ENCODE measurements at regions not wholly inside any gene's neighbourhood (a gene's known extent, or its start where the extent isn't known, plus 50 kb on each side); places are given as distances from the start of the nearest gene placed in this dataset.

DNA sequence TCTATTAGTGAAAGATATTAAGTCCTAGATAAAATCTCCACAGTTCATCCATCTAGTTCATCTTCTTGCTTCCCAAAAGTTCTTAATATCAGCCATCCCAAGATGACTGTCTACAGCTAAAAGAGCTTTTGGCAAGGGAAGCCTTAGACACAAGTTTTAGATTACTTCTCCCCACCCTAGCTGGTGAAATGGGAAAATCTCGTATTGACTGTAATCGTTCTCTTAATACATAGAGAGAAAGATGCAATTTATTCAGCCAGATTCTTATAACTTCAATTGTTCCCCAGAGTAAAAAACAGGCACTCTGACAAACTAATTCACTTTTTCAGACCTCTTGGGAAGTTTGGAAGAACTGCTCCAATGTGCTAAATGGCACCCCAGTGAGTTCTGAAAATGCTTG lies 1439.6 kb upstream of the C9orf72 start:
- no peaks in the 10 kb centered on the region for H4K20me1 ChIP-seq (ENCODE audit: control insufficient read depth, insufficient read depth, low read depth, low read length)
- H3K4me3 ChIP-seq (ENCODE audit: low read length) = no peak overlapping the region
- H3K4me1 ChIP-seq (ENCODE audit: control insufficient read depth, low read length) = no peaks in the 10 kb centered on the region
- TF ChIP-seq, protein P1, sequence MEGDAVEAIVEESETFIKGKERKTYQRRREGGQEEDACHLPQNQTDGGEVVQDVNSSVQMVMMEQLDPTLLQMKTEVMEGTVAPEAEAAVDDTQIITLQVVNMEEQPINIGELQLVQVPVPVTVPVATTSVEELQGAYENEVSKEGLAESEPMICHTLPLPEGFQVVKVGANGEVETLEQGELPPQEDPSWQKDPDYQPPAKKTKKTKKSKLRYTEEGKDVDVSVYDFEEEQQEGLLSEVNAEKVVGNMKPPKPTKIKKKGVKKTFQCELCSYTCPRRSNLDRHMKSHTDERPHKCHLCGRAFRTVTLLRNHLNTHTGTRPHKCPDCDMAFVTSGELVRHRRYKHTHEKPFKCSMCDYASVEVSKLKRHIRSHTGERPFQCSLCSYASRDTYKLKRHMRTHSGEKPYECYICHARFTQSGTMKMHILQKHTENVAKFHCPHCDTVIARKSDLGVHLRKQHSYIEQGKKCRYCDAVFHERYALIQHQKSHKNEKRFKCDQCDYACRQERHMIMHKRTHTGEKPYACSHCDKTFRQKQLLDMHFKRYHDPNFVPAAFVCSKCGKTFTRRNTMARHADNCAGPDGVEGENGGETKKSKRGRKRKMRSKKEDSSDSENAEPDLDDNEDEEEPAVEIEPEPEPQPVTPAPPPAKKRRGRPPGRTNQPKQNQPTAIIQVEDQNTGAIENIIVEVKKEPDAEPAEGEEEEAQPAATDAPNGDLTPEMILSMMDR (IDR thresholded peaks at IDR 0.05; ENCODE audit: low read depth, low read length, poor library complexity, severe bottlenecking) = no peak
- TF ChIP-seq EZH2phosphoT487 (IDR thresholded peaks at IDR 0.05; ENCODE audit: borderline replicate concordance, low read length) = no peak
- H3K9me3 ChIP-seq (ENCODE audit: control insufficient read depth, insufficient read depth, low read length) = no peaks in the 10 kb centered on the region
- H3F3A ChIP-seq (ENCODE audit: control insufficient read depth, insufficient read depth) = no peaks in the 10 kb centered on the region
- H3K4me2 ChIP-seq (ENCODE audit: low read length) = no peak overlapping the region
- no peaks in the 10 kb centered on the region for H3K27me3 ChIP-seq (ENCODE audit: control insufficient read depth, low read length)
- H3K79me2 ChIP-seq (ENCODE audit: control insufficient read depth, low read length) = no peaks in the 10 kb centered on the region
- H3K36me3 ChIP-seq (ENCODE audit: control insufficient read depth, low read length) = no peaks in the 10 kb centered on the region
- H3K27ac ChIP-seq (ENCODE audit: low read depth, low read length) = no peak overlapping the region
- no peaks in the 10 kb centered on the region for H3K9me2 ChIP-seq (replicated peaks; ENCODE audit: control insufficient read depth, low read length)

DNA sequence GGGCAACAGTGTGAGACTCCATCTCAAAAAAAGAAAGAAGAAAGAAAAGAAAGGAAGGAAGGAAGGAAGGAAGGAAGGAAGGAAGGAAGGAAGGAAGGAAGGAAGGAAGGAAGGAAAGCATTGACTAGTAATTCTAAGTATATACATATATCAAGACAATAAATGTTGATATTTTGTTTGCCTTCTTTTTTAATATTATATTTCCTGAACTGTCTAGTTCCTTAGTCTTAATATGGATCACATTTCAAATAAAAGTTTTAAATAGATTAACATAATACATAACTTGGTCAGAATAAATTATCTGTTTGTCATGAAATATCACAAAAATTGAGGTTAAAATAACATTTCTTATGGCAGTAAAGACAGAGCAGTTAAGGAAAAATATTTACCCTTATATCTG lies 1448.4 kb upstream of the C9orf72 start:
- H3K4me2 ChIP-seq (ENCODE audit: low read length) = no peak overlapping the region
- no peaks in the 10 kb centered on the region for H3K9me2 ChIP-seq (replicated peaks; ENCODE audit: control insufficient read depth, low read length)
- no peaks in the 10 kb centered on the region for H3K27me3 ChIP-seq (ENCODE audit: control insufficient read depth, low read length)
- no peaks in the 10 kb centered on the region for H3K36me3 ChIP-seq (ENCODE audit: control insufficient read depth, low read length)
- no peak overlapping the region for H3K4me3 ChIP-seq (ENCODE audit: low read length)
- no peaks in the 10 kb centered on the region for H3F3A ChIP-seq (ENCODE audit: control insufficient read depth, insufficient read depth)
- H4K20me1 ChIP-seq (ENCODE audit: control insufficient read depth, insufficient read depth, low read depth, low read length) = no peaks in the 10 kb centered on the region
- H3K4me1 ChIP-seq (ENCODE audit: control insufficient read depth, low read length) = no peaks in the 10 kb centered on the region
- no peaks in the 10 kb centered on the region for H3K9me3 ChIP-seq (ENCODE audit: control insufficient read depth, insufficient read depth, low read length)
- H3K79me2 ChIP-seq (ENCODE audit: control insufficient read depth, low read length) = no peaks in the 10 kb centered on the region
- no peak overlapping the region for H3K27ac ChIP-seq (ENCODE audit: low read depth, low read length)
- no peak for TF ChIP-seq EZH2phosphoT487 (IDR thresholded peaks at IDR 0.05; ENCODE audit: borderline replicate concordance, low read length)
- TF ChIP-seq, protein P1 (IDR thresholded peaks at IDR 0.05; ENCODE audit: low read depth, low read length, poor library complexity, severe bottlenecking) = no peak

DNA sequence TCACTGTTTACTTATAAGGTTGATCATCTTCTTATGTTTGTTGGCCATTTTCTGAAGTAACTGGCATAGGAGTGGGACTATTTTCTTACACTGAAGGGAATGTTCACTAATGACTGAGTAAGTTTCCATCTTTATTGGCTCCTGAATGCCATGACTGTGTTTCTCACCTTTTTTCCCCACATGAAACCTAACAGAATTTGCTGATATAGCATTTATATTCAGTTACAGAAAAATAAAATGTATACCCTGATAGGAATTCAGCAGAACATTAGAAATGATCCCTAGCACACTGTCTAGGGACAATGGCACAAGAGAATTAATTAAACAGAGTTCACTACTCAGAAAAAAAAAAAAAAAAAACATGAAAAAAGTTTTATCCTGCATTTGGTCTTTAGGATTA lies 1465.1 kb upstream of the C9orf72 start:
- Histone ChIP-seq H3K4me1 (ENCODE audit: control insufficient read depth, low read length) (no peaks in the 10 kb centered on the region), H3K36me3 (ENCODE audit: control insufficient read depth, low read length) (no peaks in the 10 kb centered on the region), H3K27me3 (ENCODE audit: control insufficient read depth, low read length) (no peaks in the 10 kb centered on the region), H3K9me2 (replicated peaks; ENCODE audit: control insufficient read depth, low read length) (no peaks in the 10 kb centered on the region), H3K4me2 (ENCODE audit: low read length) (no peak overlapping the region), H3F3A (ENCODE audit: control insufficient read depth, insufficient read depth) (no peaks in the 10 kb centered on the region), H3K4me3 (ENCODE audit: low read length) (no peak overlapping the region), H3K79me2 (ENCODE audit: control insufficient read depth, low read length) (no peaks in the 10 kb centered on the region), H3K9me3 (ENCODE audit: control insufficient read depth, insufficient read depth, low read length) (no peaks in the 10 kb centered on the region), H4K20me1 (ENCODE audit: control insufficient read depth, insufficient read depth, low read depth, low read length) (no peaks in the 10 kb centered on the region), H3K27ac (ENCODE audit: low read depth, low read length) (no peak overlapping the region)
- TF ChIP-seq, protein P1 (IDR thresholded peaks at IDR 0.05; ENCODE audit: low read depth, low read length, poor library complexity, severe bottlenecking) = no peak
- TF ChIP-seq EZH2phosphoT487 (IDR thresholded peaks at IDR 0.05; ENCODE audit: borderline replicate concordance, low read length) = no peak

DNA sequence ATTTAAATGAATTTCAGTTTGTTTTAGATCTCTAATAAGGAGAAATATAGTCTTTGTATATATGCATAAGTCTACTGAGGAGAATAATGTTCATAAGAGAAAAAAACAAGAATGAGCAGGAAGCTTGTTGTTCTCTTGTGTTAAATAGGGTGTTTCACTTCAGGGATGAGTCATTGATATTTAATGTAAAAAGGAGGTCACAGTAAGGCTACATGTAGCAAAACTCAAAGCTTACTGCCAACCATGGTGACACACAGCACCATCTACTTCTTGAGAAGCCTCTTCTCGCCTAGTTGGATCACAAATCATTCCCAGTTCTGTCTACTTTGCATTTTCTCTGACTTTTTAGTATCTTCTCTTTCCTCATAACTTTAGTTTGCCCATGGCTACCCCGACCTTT lies 1466.0 kb upstream of the C9orf72 start:
- H3K4me2 ChIP-seq (ENCODE audit: low read length) = no peak overlapping the region

More for the DNA sequence above, 1466.0 kb upstream of the C9orf72 start:
- H3K79me2 ChIP-seq (ENCODE audit: control insufficient read depth, low read length) = no peaks in the 10 kb centered on the region
- no peaks in the 10 kb centered on the region for H3F3A ChIP-seq (ENCODE audit: control insufficient read depth, insufficient read depth)
- no peak overlapping the region for H3K4me3 ChIP-seq (ENCODE audit: low read length)
- no peaks in the 10 kb centered on the region for H3K27me3 ChIP-seq (ENCODE audit: control insufficient read depth, low read length)
- TF ChIP-seq, protein P1 (IDR thresholded peaks at IDR 0.05; ENCODE audit: low read depth, low read length, poor library complexity, severe bottlenecking) = no peak
- TF ChIP-seq EZH2phosphoT487 (IDR thresholded peaks at IDR 0.05; ENCODE audit: borderline replicate concordance, low read length) = no peak
- H3K27ac ChIP-seq (ENCODE audit: low read depth, low read length) = no peak overlapping the region
- no peaks in the 10 kb centered on the region for H3K36me3 ChIP-seq (ENCODE audit: control insufficient read depth, low read length)
- no peaks in the 10 kb centered on the region for H3K9me2 ChIP-seq (replicated peaks; ENCODE audit: control insufficient read depth, low read length)
- no peaks in the 10 kb centered on the region for H4K20me1 ChIP-seq (ENCODE audit: control insufficient read depth, insufficient read depth, low read depth, low read length)
- H3K9me3 ChIP-seq (ENCODE audit: control insufficient read depth, insufficient read depth, low read length) = no peaks in the 10 kb centered on the region
- H3K4me1 ChIP-seq (ENCODE audit: control insufficient read depth, low read length) = no peaks in the 10 kb centered on the region

All from DOHH2 (cell line).